ENCODE measurements at regions not wholly inside any gene's neighbourhood (a gene's known extent, or its start where the extent isn't known, plus 50 kb on each side); places are given as distances from the start of the nearest gene placed in this dataset.

DNA sequence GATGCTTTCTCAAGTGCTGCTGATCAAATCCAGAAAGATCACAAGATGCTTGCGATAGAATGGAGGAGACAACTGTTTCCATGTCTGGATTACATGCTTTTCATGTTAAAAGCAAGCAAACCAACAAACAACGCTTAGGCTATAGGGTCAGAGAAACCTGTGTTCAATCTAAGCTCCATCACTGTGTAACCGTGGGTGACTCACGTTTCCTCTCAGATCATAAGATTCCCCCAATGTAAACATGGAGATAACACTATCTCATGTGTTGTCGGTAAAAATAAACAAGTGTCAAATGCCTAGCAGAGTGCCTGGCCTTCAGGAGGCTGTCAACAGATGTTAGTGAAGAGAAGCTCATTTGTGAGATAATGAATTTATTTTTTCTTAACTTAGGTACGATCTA, 907.8 kb downstream of the NTRK3 start:
- no peak for DNase-seq

DNA sequence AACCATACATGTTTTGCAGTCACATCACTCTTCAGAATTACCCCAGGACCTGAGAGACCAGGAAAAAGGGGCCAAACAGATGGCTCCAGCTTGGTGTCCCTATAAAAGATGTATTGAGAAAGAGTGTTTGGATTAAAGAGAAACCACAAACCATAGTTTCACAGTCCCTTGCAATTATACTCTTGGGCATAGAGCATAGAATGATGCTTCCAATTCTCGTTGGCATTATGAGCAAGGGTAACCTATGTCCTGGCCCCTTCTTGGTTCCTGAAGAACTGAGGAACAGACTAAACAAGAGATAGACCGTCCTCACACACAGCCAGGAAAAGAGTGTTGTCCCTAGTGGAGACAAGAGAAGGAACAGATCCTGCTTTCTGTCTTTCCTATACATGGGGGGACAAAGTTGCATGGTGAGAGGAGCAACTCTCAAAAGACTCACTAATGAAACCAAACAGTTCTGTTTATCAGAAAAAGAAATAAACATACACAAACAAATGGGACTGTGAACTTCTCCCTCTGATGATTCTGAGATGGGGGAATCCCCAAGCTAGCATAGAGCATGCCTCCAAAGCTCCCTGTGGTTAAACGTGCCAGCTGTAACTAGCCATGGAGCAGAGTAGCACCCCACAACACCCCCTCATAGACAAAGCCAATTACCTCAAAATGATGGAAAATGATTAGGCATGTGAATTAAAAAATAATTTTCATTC, 908.6 kb downstream of the NTRK3 start:
- no peak for DNase-seq

DNA sequence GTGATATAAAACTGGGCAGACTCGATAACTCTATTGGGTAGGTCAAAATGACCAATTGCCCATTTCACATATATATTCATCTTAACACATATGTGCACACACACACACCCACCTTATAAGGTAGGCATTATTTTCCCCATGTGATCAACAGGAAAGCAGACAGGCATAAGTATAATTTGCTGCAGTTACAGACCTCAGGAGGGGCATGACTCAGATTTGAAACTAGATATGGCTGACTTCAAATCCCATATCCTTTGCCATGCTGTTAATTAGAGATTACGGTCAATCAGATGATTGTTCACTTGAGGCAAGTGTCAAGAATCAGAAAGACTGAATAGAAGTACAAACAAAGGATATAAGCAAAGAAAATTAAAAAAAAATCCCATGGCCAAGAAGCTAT, 910.6 kb downstream of the NTRK3 start:
- no peak for DNase-seq

DNA sequence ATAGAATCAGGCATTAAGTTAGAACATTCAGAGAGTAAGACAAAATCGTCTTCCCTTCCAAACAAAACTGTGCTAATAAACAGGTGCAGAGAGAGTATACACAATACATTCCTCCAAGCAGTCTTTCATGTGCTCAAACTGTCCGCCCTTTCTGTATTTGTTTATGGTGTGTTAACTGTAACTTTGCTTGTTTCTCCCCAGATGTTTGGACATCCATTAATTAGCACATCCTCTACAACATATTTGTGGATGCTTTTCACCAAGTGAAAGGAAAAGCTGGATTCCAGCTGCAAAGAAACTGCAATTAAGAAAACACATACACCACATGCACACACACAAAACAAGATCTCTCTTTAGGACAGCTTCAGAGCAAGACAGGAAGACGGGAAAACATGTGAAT, 912.6 kb downstream of the NTRK3 start:
- no peak for DNase-seq

DNA sequence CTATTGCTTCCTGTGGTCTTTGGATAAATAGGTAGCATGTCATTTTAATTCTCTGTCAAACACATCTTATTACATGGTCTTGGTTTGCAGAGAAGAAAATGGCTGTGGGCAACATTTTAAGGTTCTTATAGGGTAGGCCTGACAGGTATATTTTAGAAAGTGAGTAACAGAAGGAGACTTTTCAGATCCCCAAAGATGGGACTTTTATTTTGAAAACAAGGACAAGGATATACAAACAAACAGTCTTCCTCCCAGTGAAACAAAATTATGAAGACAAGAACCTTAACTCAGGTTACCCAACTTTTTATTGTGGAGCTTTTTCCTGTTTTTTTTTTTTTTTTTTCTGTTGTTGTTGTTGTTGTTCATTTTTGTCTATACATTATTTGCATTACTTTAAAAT, 916.2 kb downstream of the NTRK3 start:
- no peak for DNase-seq

DNA sequence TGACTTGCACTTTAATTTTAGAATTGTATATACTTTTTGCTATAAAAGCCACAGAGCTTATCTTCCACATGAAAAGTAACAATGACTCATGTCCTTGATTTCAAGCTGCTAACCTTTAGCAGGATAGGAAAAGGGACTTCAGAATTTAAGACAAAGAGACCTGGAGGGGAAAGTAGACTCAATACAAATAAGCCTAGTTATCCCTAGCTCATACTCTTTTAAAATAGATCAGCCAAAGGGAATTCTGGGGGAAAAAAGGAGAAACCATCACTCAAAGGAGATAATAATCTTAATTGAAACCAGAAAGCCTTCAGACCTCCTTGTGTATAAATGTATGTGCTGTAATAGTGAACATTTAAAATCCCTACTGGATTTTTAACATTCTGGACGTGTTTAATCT, 930.3 kb downstream of the NTRK3 start:
- no peak for DNase-seq

DNA sequence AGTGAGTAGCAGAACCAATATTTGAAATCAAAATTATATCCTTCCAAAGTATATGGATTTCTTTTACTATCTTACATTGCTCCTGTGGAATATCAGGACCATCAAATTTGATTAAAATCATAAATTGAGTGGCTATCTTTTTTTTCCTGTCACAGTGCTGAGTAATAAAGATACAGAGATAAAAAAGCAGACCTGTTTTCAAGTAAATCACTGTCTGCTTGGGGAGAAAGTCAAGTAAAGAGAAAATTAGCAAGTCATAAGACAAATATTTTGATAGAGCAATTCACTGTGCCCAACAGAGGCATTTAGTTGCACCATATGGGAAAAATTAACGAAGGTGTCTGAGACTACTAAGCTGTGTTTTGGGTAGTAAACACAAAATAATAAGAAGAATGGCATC, 933.7 kb downstream of the NTRK3 start:
- no peak for DNase-seq

DNA sequence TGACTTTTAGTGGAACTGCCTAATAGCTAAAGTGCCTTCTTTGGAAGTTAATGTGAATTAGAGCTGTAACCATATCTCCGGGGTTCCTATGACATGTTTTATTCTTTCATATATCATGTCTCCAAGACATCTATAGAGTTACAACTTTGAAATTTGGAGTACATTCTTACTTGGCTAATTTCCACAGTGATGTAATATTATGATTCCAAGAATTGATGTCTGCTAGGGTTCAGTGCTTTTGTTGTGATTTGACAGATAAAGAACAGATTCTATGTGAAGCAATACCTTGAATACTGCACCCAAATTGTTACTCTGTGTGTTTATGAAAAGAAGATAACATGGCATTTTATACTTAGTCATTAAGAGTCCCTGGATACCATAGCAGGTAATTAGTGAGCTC, 934.3 kb downstream of the NTRK3 start:
- DNase-seq = no peak

DNA sequence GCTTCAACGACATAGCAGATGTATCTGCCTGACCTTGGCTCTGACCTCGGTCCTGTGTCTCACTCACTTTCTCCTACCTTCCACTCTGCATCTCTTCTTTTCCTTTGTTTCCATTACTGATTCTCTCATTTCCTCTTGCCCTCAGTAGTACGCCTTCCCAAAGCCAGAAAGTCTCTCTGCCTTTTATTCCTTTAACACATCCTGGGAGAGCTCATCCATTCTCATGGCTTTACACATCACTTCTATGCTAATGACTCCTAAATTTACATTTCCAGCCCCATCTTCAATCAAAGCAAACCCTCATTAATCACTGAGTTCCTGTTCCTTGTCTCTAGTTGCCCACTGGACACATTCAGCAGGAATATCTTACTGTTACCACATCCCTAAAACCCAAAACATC, 938.6 kb downstream of the NTRK3 start:
- no peak for DNase-seq

DNA sequence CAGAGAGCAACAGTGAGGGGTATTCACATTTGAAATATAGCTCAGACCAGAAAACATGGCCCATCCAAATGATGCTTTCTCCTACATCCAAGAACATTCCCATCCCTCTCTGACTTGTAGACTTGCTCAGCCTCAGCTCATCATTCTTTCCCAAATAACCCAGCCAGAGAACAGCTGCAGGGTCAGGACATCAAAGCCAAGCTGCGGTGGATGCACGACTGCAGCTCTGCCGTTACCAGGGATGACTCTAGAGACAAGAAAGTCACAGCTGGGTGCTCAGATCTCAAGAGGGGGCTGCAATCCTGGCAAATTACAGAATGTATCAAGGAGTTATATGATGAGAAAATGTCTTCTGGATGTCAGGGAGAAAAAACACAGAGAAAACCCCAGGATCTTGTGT, 944.3 kb downstream of the NTRK3 start:
- DNase-seq = no peak

DNA sequence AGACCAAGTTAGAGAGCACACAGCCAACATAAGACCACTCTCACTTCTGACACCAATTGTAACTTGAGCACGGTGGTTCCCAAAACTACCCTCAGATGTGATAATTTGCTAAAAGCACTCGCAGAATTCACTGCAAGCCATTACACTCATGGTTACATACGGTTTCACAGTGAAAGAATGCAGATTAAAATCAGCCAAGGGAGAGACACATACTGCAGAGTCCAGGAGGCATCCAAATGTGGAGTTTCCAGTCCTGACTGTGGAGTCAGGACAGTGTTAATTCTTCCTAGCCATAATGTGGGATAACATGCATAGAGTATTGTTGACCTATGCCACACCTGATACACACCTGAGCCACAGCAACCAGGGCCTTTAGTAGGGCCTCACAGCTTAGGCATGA, 956.4 kb downstream of the NTRK3 start:
- no peak for DNase-seq

DNA sequence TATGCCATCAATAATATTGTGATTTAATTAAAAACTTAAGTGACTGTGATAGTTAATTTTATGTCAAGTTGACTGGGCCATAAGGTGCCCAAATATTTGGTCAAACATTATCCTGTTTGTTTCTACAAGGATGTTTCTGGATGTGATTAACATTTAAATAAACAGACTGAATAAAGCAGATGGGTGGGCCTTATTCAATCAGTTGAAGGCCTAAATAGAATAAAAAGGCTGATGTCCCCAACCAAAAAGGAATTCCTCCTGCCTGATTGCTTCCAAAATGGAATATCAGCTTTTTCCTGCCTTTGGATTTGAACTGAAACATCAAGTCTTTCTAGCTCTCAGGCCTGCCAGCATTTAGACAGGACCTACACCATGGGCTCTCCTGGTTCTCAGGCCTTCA, 961.7 kb downstream of the NTRK3 start:
- no peak for DNase-seq

DNA sequence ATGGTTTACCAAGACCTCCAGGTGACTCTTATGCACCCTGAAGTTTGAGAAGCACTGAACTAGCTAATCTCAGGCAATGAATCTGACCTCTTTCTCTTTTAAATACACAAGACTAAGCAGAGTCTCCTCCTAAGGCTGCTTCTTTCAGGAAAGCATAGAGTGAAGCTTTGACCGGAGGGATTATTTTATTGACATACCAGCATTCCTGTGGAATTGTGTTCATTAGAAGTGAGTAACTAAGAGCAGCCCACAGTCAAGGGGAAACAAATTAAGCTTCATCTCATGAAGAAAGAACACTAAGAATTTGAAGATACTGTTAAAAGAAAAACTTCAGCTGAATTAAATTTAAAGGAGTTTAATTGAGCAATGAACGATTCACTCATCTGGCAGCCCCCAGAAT, 963.5 kb downstream of the NTRK3 start:
- DNase-seq = no peak

DNA sequence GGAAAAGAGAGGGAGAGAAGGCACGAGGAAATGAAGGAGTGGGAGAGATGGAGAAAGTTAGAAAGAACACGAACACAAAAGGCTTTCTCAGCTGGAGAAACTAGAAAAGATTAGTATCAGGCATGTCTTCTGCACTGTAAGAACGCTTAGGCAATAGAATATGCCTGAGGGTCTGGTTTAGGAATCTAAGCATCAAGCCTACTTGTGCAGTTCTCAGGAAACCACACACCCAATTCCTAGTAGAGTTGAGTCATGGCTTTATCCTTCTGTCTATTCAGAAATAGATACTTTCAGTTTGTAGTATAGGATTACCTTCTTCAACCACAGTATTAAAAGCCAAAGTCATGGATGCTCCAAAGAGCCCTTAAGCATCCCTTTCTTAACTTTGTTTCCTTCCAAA, 969.4 kb downstream of the NTRK3 start:
- no peak for DNase-seq

DNA sequence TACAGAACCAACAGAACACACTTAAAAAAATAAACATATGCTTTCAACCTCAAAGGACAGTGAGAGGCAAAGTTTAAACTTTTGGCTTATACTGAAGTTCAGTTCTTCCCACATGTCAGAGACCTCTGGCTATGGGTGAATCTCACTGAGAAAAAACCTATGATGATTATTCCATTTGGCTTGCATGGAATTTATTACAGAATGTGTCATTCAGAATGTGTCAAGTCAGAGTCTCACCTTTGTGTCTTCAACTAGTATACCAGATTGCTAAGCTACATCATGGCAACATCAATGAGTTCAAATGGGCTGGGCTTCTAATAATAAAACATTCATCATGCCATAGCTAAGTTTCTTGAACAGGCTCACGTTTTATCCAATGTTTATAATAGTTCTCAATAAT, 987.0 kb downstream of the NTRK3 start:
- no peak for DNase-seq

DNA sequence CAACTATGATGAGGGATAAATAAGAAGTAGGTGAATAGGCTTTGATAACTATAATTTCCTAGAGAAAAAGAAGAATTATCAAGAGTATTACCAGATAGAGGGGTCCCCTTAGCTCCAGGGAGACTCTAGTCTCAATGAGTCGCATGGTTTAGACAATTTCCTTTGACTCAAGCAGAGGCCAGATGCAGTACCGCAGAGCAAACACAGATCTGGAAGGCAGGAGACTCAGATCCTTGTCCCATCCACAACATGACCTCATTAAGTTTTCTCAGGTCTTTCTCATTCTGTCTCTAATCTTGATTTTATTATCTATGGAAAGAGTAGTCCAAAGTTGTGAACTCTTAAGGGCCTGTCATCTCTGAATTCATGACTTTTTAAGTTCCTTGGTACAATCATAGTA, 987.9 kb downstream of the NTRK3 start:
- no peak for DNase-seq

DNA sequence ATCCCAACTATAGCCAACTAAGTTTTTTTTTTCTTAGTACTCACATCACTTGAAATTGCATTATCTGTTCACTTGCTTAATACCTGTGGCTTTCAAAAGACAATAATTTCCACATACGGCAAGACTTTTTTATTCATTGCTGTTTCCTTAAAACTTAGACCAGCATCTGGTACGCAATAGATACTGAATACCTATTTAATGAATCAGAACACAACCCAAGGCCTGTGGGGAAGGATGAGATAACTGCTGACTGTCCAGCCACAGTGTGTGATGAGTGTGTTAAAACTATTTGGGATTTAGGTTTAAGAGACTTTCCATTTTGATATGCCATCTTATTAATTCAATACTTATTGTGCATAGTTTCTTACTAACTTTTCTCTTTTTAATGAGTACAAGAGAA, 988.7 kb downstream of the NTRK3 start:
- DNase-seq = no peak

DNA sequence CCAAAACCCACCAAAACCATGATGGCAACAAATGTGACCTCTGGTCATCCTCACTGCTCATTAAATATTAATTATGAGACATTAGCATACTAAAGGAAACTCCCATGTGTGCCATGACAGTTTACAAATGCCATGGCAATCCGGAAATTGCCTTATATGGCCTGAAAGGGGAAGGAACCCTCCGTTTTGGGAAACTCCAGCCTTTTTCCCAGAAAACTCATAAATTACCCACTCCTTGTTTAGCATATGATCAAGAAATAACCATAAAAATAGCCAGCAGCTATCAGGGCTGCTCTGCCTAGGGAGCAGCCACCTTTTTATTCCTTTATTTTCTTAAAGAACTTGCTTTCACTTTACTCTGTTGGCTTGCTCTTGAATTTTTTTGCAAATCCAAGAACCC, 992.7 kb downstream of the NTRK3 start:
- DNase-seq = no peak

DNA sequence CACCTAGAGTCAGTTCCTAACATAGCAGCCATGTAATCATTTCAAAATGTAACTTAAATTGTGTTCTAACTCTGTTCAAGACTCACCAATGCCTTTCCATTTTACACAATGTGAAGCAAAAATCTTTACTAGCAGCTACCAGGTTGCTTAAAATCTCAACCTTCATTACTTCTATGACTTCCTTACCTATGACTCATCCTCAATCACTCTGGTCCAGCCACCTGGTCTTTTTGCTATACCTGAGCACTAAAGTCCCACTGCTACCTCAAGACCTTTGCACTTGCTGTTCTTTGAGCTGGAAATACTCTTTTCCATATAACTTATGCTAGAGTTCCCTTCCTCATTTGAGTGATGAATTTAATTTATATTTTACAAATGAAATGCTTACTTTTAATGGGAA, 993.2 kb downstream of the NTRK3 start:
- no peak for DNase-seq

DNA sequence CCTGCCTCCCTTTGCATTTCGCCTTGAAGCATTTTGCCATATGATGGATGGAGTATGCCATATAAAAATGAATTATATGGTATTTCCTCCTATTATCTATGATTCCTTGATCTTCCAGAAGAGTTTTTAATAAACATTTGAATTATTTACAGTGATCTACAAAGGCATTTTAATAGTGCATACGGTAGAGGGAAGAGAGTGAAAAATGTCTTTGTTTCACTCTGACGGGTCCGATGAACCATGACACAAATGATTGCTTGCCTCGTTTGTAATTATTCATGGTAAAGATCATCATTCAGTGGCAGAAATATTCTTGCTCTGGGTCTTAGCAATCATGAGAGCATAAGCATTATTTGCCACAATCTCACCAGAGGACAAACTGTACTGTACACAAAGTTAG, 1010.9 kb downstream of the NTRK3 start:
- no peak for DNase-seq

DNA sequence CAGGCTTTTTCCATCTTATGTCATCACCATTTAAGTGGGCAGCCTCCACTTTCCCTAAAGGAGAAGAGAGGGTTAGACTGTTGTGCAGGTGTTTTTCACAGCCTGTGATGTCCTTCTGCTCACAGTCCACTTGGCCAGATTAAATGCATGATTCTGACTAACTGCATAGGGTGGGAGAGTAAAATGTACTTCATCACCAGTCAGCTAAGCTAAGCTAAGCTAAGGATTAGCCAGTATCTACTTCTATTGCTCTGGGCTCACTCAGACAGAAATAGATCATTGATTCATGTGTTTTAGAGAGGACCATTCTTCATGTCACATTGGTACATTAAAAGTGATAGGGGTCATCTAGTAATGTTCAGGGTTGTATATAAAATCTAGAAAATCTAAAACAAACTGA, 1013.1 kb downstream of the NTRK3 start:
- DNase-seq = no peak

DNA sequence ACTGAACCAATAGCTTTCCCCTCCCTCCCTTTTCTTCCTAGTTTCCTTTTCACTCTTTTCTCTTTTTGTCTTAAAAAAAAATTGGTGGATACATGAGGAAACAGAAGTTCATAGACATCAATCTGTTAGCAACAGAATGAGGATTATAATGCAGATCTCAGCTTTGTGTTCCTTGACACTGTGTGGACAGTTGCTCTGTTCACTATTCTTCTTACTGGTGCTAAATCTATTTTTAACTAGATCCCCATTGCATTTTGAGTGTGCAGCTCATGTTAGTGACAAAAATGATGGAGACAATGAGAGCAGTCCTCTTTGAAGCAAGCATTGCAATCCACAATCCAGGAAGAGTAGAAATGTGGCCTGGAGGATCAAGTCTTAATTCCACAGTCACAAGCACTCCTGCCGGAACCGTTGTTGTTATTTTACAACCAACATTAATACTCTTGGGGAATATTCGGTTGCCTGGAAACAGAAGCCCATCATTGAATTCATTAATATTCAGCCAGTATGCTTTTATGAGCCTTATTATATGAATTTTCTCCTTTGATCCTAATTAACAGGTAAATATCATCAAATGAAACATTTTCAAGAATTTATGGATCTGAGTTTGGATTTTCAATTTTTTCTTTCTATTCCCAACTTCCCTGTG, 1016.8 kb downstream of the NTRK3 start:
- DNase-seq = no peak

DNA sequence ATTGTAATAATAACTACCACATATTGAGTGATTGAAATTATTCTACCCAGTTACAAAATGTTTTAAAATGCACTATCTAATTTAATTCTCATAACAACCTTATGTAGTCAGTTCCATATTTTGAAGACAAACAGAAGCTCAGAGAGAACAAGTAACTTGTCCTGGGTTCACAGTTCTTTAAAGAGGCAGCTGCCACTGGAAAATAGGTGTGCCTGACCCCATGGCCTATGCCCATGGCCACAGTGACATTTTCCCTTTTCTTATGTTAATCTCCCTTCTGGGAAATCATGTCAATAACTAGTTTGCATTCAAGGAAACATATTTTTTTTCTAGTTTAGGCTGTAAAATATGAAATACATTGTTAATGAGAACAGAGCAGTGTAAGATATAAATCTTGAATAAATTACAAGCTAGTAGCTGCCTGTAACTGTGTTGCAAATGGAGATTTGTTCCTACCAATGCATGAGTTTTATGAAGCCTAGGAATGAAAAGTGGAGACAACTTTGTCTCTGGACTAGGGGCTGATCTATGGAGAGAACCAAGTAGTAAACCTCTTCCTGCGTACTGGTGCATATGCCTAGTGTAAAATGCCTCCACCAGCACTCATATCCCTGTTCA, 1018.0 kb downstream of the NTRK3 start:
- DNase-seq = no peak

DNA sequence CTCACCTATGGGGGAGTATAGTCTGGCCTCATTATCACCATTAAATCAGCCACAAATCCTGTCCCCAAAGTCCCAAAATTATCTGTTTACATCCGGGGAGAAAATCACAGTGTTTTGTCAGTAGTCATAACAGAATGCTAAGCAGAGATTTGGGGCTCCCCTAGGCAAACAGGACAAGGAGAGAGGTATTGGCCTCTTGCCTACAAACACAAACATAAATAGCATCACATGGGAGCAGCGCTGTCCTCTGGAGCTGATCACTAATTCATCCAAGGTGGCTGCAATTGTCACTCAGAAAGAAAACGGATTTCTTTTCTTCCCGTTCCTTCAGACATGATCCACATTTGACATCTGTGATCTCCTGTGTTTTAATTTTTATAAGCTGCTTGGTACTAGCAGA, 1028.1 kb downstream of the NTRK3 start:
- no peak for DNase-seq

DNA sequence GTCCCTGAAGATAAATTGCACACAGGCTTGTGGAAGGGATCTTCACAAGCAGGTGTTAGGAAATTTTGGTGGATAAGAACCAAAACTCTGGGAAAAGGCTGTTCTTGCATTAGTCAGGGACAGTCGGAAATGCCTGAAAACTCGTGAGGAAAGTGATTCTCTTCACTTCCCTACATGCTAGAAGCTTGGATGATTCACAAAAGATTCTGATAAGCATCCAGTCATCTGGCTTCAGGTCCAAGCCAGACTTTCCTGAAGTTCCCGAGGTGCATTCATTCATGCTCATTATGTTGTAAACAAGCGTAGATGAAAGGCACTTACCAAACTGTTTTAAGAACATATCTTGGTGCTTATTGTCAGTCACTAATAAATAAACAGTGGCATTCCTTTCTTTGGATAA, 1028.7 kb downstream of the NTRK3 start:
- DNase-seq = no peak
